ENCODE measurements at regions not wholly inside any gene's neighbourhood (a gene's known extent, or its start where the extent isn't known, plus 50 kb on each side); places are given as distances from the start of the nearest gene placed in this dataset.

DNA sequence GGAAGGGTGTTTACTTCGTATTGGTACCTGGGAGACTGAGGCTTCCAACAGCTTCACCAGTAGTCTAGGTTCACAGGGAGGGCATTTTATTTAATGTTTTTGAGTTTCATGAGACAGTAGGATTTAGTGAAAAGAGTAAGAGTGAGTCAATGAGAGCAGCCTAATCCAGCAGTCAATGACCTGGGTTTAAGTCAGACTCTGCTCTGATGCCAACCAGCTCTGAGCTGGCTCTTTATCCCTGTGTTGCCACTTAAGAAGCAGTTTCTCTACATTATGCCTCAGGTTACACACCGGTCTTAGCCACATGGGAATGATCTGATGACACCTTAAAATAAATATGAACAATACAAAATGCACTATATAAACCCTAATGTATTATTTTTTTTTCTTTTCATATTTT, 59.4 kb upstream of the KCNMB2 start (continued):
- TF ChIP-seq, protein P1, sequence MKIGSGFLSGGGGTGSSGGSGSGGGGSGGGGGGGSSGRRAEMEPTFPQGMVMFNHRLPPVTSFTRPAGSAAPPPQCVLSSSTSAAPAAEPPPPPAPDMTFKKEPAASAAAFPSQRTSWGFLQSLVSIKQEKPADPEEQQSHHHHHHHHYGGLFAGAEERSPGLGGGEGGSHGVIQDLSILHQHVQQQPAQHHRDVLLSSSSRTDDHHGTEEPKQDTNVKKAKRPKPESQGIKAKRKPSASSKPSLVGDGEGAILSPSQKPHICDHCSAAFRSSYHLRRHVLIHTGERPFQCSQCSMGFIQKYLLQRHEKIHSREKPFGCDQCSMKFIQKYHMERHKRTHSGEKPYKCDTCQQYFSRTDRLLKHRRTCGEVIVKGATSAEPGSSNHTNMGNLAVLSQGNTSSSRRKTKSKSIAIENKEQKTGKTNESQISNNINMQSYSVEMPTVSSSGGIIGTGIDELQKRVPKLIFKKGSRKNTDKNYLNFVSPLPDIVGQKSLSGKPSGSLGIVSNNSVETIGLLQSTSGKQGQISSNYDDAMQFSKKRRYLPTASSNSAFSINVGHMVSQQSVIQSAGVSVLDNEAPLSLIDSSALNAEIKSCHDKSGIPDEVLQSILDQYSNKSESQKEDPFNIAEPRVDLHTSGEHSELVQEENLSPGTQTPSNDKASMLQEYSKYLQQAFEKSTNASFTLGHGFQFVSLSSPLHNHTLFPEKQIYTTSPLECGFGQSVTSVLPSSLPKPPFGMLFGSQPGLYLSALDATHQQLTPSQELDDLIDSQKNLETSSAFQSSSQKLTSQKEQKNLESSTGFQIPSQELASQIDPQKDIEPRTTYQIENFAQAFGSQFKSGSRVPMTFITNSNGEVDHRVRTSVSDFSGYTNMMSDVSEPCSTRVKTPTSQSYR (CRISPR knock-in tag; IDR thresholded peaks at IDR 0.05), result no peak
- TF ChIP-seq RORB (CRISPR knock-in tag; IDR thresholded peaks at IDR 0.05) (no peak), ESRRA (CRISPR knock-in tag; IDR thresholded peaks at IDR 0.05; ENCODE audit: borderline replicate concordance) (no peak), ZNF219 (CRISPR knock-in tag; IDR thresholded peaks at IDR 0.05; ENCODE audit: borderline replicate concordance) (no peak), FOXP1 (CRISPR knock-in tag; IDR thresholded peaks at IDR 0.05; ENCODE audit: borderline replicate concordance) (no peak), ZNF671 (CRISPR knock-in tag; IDR thresholded peaks at IDR 0.05) (no peak), MYBL2 (CRISPR knock-in tag; IDR thresholded peaks at IDR 0.05) (no peak), TEAD1 (CRISPR knock-in tag; IDR thresholded peaks at IDR 0.05) (no peak), ZNF232 (CRISPR knock-in tag; IDR thresholded peaks at IDR 0.05) (no peak), ZNF416 (CRISPR knock-in tag; IDR thresholded peaks at IDR 0.05) (no peak)

DNA sequence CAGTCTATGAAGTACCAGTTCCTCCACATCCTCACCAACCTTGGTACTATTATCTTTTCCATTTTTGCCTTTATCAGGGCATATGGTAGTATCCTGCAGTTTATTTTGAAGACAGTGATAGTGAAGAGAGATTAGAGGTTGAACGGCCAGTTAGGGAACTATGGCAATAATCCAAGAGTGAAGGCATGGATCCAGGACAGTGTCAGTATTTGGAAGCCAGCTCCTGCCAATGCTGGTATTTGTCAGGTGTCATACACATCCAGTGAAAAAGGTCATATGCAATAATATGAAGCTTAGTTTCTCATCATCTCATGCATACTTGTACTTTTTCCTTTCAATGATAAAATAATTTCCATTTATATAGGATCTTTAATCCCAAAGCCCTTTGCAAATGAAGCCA, 56.8 kb upstream of the KCNMB2 start:
- Mint-ChIP-seq H3K27ac (no peak overlapping the region), H3K27me3 (ENCODE audit: low read depth) (no peaks in the 10 kb centered on the region), H3K4me3 (no peak overlapping the region), H3K9me3 (no peaks in the 10 kb centered on the region), H3K4me1 (peaks cover 10% of the 10 kb centered on the region), H3K36me3 (no peaks in the 10 kb centered on the region)
- ChIA-PET CTCF (no interaction called here), POLR2A (no interaction called here)
- DNase-seq (ENCODE audit: low spot score) (no peak), ATAC-seq (no peak)
- TF ChIP-seq, protein P2, sequence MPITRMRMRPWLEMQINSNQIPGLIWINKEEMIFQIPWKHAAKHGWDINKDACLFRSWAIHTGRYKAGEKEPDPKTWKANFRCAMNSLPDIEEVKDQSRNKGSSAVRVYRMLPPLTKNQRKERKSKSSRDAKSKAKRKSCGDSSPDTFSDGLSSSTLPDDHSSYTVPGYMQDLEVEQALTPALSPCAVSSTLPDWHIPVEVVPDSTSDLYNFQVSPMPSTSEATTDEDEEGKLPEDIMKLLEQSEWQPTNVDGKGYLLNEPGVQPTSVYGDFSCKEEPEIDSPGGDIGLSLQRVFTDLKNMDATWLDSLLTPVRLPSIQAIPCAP (CRISPR knock-in tag; IDR thresholded peaks at IDR 0.05), result no peak
- TF ChIP-seq, protein P1 (CRISPR knock-in tag; IDR thresholded peaks at IDR 0.05), result no peak
- TF ChIP-seq ESRRA (CRISPR knock-in tag; IDR thresholded peaks at IDR 0.05; ENCODE audit: borderline replicate concordance) (no peak), NR2C2 (CRISPR knock-in tag; IDR thresholded peaks at IDR 0.05) (no peak), NFYB (CRISPR knock-in tag; conservative IDR thresholded peaks at IDR 0.05; ENCODE audit: low read depth) (no peak), ZNF396 (CRISPR knock-in tag; IDR thresholded peaks at IDR 0.05; ENCODE audit: borderline replicate concordance) (no peak), OVOL2 (CRISPR knock-in tag; IDR thresholded peaks at IDR 0.05; ENCODE audit: borderline replicate concordance) (no peak), ZNF138 (CRISPR knock-in tag; conservative IDR thresholded peaks at IDR 0.05) (no peak)
- TF ChIP-seq, protein P3, sequence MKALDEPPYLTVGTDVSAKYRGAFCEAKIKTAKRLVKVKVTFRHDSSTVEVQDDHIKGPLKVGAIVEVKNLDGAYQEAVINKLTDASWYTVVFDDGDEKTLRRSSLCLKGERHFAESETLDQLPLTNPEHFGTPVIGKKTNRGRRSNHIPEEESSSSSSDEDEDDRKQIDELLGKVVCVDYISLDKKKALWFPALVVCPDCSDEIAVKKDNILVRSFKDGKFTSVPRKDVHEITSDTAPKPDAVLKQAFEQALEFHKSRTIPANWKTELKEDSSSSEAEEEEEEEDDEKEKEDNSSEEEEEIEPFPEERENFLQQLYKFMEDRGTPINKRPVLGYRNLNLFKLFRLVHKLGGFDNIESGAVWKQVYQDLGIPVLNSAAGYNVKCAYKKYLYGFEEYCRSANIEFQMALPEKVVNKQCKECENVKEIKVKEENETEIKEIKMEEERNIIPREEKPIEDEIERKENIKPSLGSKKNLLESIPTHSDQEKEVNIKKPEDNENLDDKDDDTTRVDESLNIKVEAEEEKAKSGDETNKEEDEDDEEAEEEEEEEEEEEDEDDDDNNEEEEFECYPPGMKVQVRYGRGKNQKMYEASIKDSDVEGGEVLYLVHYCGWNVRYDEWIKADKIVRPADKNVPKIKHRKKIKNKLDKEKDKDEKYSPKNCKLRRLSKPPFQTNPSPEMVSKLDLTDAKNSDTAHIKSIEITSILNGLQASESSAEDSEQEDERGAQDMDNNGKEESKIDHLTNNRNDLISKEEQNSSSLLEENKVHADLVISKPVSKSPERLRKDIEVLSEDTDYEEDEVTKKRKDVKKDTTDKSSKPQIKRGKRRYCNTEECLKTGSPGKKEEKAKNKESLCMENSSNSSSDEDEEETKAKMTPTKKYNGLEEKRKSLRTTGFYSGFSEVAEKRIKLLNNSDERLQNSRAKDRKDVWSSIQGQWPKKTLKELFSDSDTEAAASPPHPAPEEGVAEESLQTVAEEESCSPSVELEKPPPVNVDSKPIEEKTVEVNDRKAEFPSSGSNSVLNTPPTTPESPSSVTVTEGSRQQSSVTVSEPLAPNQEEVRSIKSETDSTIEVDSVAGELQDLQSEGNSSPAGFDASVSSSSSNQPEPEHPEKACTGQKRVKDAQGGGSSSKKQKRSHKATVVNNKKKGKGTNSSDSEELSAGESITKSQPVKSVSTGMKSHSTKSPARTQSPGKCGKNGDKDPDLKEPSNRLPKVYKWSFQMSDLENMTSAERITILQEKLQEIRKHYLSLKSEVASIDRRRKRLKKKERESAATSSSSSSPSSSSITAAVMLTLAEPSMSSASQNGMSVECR (CRISPR knock-in tag; IDR thresholded peaks at IDR 0.05; ENCODE audit: borderline replicate concordance), result no peak
- TF ChIP-seq, protein P4, sequence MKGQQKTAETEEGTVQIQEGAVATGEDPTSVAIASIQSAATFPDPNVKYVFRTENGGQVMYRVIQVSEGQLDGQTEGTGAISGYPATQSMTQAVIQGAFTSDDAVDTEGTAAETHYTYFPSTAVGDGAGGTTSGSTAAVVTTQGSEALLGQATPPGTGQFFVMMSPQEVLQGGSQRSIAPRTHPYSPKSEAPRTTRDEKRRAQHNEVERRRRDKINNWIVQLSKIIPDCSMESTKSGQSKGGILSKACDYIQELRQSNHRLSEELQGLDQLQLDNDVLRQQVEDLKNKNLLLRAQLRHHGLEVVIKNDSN (CRISPR knock-in tag; IDR thresholded peaks at IDR 0.05), result no peak
- TF ChIP-seq, protein P5, sequence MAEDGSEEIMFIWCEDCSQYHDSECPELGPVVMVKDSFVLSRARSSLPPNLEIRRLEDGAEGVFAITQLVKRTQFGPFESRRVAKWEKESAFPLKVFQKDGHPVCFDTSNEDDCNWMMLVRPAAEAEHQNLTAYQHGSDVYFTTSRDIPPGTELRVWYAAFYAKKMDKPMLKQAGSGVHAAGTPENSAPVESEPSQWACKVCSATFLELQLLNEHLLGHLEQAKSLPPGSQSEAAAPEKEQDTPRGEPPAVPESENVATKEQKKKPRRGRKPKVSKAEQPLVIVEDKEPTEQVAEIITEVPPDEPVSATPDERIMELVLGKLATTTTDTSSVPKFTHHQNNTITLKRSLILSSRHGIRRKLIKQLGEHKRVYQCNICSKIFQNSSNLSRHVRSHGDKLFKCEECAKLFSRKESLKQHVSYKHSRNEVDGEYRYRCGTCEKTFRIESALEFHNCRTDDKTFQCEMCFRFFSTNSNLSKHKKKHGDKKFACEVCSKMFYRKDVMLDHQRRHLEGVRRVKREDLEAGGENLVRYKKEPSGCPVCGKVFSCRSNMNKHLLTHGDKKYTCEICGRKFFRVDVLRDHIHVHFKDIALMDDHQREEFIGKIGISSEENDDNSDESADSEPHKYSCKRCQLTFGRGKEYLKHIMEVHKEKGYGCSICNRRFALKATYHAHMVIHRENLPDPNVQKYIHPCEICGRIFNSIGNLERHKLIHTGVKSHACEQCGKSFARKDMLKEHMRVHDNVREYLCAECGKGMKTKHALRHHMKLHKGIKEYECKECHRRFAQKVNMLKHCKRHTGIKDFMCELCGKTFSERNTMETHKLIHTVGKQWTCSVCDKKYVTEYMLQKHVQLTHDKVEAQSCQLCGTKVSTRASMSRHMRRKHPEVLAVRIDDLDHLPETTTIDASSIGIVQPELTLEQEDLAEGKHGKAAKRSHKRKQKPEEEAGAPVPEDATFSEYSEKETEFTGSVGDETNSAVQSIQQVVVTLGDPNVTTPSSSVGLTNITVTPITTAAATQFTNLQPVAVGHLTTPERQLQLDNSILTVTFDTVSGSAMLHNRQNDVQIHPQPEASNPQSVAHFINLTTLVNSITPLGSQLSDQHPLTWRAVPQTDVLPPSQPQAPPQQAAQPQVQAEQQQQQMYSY (CRISPR knock-in tag; IDR thresholded peaks at IDR 0.05), result no peak
- TF ChIP-seq, protein P6, sequence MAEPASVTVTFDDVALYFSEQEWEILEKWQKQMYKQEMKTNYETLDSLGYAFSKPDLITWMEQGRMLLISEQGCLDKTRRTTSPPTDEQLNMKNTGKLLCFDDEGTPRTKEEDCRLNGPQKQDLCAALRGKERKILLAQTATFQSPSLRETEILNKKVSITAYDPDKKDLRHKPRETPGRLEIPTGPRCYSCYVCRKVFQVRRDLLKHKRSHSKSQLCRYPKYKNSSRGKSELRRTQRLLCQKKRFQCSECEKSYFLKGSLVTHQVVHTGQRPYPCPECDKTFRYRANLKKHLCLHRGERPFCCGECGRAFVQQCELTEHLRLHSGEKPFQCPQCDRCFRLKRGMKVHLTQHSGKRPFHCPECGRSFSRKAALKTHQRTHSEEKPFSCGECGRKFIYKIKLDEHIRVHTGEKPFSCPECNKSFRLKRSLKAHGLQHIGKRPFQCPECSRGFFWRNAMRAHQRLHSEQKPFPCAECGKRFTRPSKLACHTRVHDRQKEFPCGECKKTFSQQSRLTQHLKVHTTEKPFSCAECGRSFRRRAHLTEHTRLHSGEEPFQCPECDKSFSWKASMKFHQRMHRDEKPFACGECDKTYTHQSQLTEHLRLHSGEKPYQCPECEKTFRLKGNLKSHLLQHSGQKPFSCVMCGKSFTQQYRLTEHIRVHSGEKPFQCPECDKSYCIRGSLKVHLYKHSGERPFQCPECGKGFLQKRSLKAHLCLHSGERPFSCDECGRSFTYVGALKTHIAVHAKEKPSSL (CRISPR knock-in tag; conservative IDR thresholded peaks at IDR 0.05), result no peak
